Fibroblast of pulmonary artery (primary cell): ENCODE measurements at regions not wholly inside any gene's neighbourhood (a gene's known extent, or its start where the extent isn't known, plus 50 kb on each side); places are given as distances from the start of the nearest gene placed in this dataset.

Source experiments
- DNase-seq: peaks from one replicate; pipeline ENCODE4 v3.0.0-alpha.2; 2010; ENCODE audit warnings: low read depth
- H3K4me3 ChIP-seq: replicated peaks from 2 replicates; pipeline ENCODE4 v1.5.1; 2011; ENCODE audit warnings: low read depth, mild to moderate bottlenecking, control low read depth, low read length, moderate library complexity
- TF ChIP-seq, protein P1 (sequence below): IDR thresholded peaks from 2 replicates; pipeline ENCODE4 v1.5.1; 2011; ENCODE audit warnings: mild to moderate bottlenecking, control low read depth, low read length, inconsistent platforms; ENCODE audit errors: missing control alignments

DNA sequence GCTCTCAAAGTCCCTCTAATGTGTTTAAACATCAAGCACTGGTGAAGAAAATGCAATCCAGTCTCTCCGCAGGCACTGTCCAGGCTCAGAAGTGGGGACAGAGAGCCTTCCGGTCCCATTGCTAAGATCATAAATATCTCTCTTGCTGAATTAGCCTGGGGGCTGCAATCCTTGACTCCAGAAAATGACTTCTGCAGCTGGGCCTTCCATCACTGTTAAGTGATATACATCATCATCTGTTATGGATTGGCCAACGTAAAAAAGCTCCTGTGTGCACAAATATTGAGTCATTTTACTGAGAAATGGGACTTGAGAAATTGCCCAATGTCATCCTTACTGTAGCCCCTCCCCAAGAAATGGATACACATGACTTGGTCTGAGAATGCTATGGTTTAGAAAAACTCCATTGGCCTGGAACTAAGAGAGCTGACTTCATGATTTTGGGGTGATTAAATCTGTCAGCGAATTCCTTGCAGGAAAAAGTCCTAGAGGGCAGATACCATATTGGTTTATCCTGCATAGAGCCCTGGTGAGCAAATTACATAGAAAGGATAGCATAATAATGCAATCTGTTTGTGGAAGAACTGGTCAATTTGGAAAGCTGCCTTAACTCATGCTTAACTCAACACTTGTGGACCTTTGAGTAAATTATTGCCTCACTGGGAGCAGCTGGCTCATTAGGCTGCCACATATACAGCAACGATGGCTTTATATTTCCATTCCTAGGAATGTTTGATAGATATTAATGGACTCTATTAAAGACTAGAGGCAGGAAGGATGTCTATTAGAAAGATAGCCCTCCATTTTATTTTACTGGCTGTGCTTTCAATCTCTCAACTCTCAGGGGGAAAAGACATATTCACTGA, 346.1 kb downstream of the GBA3 start:
- no peak overlapping the region for H3K4me3 ChIP-seq
- TF ChIP-seq, protein P1, sequence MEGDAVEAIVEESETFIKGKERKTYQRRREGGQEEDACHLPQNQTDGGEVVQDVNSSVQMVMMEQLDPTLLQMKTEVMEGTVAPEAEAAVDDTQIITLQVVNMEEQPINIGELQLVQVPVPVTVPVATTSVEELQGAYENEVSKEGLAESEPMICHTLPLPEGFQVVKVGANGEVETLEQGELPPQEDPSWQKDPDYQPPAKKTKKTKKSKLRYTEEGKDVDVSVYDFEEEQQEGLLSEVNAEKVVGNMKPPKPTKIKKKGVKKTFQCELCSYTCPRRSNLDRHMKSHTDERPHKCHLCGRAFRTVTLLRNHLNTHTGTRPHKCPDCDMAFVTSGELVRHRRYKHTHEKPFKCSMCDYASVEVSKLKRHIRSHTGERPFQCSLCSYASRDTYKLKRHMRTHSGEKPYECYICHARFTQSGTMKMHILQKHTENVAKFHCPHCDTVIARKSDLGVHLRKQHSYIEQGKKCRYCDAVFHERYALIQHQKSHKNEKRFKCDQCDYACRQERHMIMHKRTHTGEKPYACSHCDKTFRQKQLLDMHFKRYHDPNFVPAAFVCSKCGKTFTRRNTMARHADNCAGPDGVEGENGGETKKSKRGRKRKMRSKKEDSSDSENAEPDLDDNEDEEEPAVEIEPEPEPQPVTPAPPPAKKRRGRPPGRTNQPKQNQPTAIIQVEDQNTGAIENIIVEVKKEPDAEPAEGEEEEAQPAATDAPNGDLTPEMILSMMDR = no peak
- DNase-seq = no peak

DNA sequence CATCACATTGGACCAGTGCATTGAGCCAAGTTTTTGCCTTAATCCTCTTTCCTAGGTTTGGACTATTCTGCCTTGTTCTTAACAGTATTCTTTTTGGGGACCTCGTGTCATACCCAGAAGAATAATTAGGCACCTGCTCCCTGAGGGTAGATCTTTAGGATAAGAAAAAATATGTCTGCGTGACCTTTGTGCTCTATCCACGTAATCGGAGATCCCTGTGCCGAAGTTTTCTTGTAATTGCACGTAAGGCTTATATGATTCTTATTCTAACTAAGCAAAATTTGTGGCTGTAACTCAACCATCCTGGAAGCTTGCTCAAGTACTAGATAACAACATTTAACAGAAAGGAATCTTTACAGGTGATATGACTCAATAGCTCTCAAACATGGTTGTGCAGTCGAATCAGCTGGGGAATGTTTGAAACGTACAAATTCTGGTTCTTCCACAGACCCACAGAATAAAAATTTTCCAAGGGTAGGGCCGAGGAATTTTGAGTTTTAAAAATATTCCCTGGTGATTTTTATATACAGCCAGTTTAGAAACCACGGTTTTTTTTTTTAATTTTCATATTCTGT, 344.3 kb downstream of the GBA3 start:
- no peak for DNase-seq
- TF ChIP-seq, protein P1 = no peak
- no peak overlapping the region for H3K4me3 ChIP-seq

DNA sequence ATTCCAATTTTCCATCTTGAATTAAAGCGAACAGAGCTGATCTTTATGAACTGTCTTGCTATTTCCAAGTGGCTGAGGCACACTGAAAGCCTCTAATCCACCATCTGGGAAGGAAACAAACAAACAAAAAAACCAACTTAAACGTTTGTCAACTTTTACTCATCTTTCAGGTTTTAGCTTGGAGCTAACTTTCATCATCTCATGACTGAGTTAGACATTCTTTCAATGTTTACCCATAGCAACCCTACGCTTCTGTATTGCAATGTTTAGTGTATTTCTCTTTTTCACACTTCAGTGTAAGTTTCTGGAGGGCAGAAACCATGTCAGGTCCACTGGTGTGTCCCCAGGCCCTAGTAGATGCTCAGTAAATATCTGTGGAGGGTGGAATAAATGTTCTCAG, 343.8 kb downstream of the GBA3 start:
- TF ChIP-seq, protein P1 = no peak
- no peak for DNase-seq
- no peak overlapping the region for H3K4me3 ChIP-seq

DNA sequence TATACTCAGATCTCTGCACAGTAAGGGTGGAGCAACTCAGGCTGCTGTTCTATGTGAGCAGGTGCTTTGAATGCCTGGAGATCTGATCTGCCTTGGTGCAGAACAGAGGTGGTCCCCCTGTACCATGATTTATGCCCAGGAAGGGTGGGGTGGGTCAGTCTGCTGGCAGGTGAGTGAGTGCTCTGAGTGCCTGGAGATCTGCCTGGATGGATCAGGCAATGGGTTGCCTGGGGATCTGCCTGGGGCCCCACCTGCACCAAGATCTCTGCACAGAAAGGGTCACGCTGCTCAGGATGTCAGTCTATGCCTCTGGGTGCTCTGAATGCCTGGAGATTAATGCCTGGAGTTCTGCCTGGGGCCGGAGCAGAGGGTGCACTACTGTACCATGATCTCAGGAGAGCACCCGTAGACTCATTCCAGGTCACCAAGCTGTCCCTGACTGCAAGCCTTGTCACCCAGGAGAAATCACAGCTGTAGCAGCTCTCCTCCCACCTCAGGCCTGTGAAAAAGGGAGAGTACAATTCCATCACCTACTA, 342.9 kb downstream of the GBA3 start:
- TF ChIP-seq, protein P1 = no peak
- no peak for DNase-seq
- H3K4me3 ChIP-seq = no peak overlapping the region

DNA sequence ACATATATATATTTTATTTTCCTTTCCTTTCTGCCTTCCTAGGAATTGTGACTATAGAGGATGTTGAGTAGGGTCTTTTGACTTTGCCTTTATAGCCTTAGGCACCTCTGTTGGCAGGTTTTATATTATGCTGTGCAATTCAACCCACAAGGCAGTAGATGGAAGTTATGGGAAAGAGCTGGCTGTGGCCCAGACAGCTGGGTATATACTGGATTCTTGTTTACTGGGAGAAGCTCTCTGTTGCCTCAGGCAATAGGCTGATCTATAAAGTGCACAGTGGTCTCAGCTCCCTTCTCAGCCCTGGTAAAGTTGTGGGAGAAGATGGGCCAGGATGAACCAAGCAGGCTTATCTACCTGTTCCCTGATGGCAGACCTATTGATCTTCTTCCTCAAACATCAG, 342.0 kb downstream of the GBA3 start:
- H3K4me3 ChIP-seq = no peak overlapping the region
- TF ChIP-seq, protein P1 = no peak
- DNase-seq = no peak

DNA sequence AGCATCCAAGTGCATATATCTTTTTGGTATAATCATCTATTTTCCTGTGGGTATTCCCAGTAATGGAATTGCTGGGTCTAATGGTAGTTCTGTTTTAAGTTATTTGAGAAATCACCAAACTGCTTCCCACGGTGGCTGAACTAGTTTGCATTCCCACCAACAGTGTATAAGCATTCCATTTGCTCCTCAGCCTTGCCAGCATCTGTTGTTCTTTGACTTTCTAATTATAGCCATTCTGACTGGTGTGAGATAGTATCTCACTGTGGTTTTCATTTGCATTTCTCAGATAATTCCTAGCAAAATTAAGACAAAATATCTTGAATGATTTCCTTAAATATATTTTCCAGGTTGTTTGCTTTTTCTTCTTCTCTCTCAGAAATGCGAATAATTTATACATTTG, 341.1 kb downstream of the GBA3 start:
- peak; percentile 21 for DNase-seq
- H3K4me3 ChIP-seq = no peak overlapping the region
- TF ChIP-seq, protein P1 = no peak

DNA sequence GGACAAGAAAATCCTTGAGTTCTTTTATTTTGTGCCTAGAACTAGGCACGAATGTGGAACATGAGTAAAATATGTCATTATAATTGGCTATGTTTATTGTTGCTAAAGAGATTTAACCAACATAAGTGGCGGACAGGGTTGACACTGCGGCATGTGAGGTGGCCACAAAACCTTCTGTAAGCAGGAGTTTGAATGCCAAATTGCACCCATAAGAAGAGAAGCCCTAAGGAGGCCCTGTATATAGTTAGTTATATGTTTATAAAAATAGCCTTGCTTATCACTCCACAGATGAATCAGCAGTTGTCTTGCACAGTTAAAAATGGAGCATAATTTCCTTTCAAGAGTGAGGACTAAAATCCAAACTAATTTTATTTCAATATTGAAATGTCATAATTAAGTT, 336.1 kb downstream of the GBA3 start:
- H3K4me3 ChIP-seq = no peak overlapping the region

More for the DNA sequence above, 336.1 kb downstream of the GBA3 start:
- no peak for DNase-seq
- TF ChIP-seq, protein P1 = no peak
